H1 (cell line): ENCODE measurements at regions not wholly inside any gene's neighbourhood (a gene's known extent, or its start where the extent isn't known, plus 50 kb on each side); places are given as distances from the start of the nearest gene placed in this dataset.

ENCODE experiments used
- CTCF ChIA-PET: fragments of 300-600 bp; sonication (Branson Sonifier 250); formaldehyde crosslinking; loops from one replicate; lab custom pipeline; 2021; ENCODE audit not compliant: partially characterized antibody; lab: Charles Lee
- POLR2A ChIA-PET: fragments of 300-600 bp; sonication (Branson Sonifier 250); formaldehyde crosslinking; loops from one replicate; lab custom pipeline; 2021; ENCODE audit warnings: inconsistent platforms; ENCODE audit not compliant: partially characterized antibody; lab: Charles Lee
- DNase-seq, 2 experiments: peaks; one replicate each; pipeline versions ENCODE4 v3.0.0 to v3.0.0-alpha.2; 2010 to 2022; ENCODE audit warnings: low spot score in 2 of 2, low read depth in 1 of 2, mixed read lengths in 1 of 2
- FAIRE-seq: peaks from 2 replicates; lab custom pipeline; 2011; peaks lifted over from hg19 to GRCh38; lab: Jason Lieb, UNC
- H2AFZ ChIP-seq: 2 replicates; pipeline ENCODE4 v1.8.1; 2012; ENCODE audit warnings: low read length, inconsistent platforms
- H2AK5ac ChIP-seq: 2 replicates; pipeline ENCODE4 v1.6.1; 2013; ENCODE audit warnings: low read depth, low read length
- H2BK120ac ChIP-seq: replicated peaks from 2 replicates; pipeline ENCODE3; 2013; ENCODE audit warnings: low read depth, low read length, inconsistent platforms
- H2BK12ac ChIP-seq: 2 replicates; pipeline ENCODE4 v1.6.1; 2013; ENCODE audit warnings: low read depth, low read length
- H2BK15ac ChIP-seq: 2 replicates; pipeline ENCODE4 v1.6.1; 2013; ENCODE audit warnings: low read length
- H2BK20ac ChIP-seq: 2 replicates; pipeline ENCODE4 v1.6.1; 2013; ENCODE audit warnings: low read length
- H2BK5ac ChIP-seq: 2 replicates; pipeline ENCODE4 v1.6.1; 2013; ENCODE audit warnings: low read depth, low read length
- H3K14ac ChIP-seq: 2 replicates; pipeline ENCODE4 v1.6.1; 2013; ENCODE audit warnings: inconsistent platforms; ENCODE audit not compliant: insufficient read length
- H3K18ac ChIP-seq: 2 replicates; pipeline ENCODE4 v1.6.1; 2013; ENCODE audit warnings: low read length; ENCODE audit errors: extremely low read depth
- H3K23ac ChIP-seq: 2 replicates; pipeline ENCODE4 v1.6.1; 2013; ENCODE audit warnings: inconsistent platforms; ENCODE audit not compliant: insufficient read length
- H3K23me2 ChIP-seq: 2 replicates; pipeline ENCODE4 v1.6.1; 2013; ENCODE audit warnings: low read depth, low read length
- H3K27ac ChIP-seq: 2 replicates; pipeline ENCODE4 v1.6.1; 2011; ENCODE audit warnings: low read depth, low read length, inconsistent platforms
- H3K27me3 ChIP-seq, 4 experiments: replicated peaks in 1 of 4; 1 replicate in 1 of 4; 2 replicates in 3 of 4; pipeline versions ENCODE4 v1.6.1 to v1.8.1; 2011 to 2013; ENCODE audit warnings: low read length in 3 of 4, mild to moderate bottlenecking in 3 of 4, inconsistent platforms in 2 of 4, mixed read lengths in 2 of 4, moderate library complexity in 1 of 4; ENCODE audit not compliant: control insufficient read depth in 3 of 4, insufficient read depth in 3 of 4; ENCODE audit errors: extremely low read depth in 1 of 4
- H3K36me3 ChIP-seq, 4 experiments: 2 replicates each; pipeline versions ENCODE4 v1.6.1 to v1.8.1; 2011 to 2013; ENCODE audit warnings: mild to moderate bottlenecking in 4 of 4, low read length in 3 of 4, moderate library complexity in 2 of 4, control low read depth in 1 of 4, inconsistent platforms in 1 of 4; ENCODE audit not compliant: insufficient read depth in 4 of 4, control insufficient read depth in 2 of 4
- H3K4ac ChIP-seq: replicated peaks from 2 replicates; pipeline ENCODE3; 2013; ENCODE audit warnings: low read length, low read depth, mixed read lengths, inconsistent platforms; ENCODE audit not compliant: insufficient read length
- H3K4me1 ChIP-seq, 4 experiments: replicated peaks in 1 of 4; 1 replicate in 1 of 4; 2 replicates in 3 of 4; pipeline versions ENCODE4 v1.6.1 to v1.8.1; 2011 to 2013; ENCODE audit warnings: low read length in 3 of 4, inconsistent platforms in 2 of 4, mixed read lengths in 1 of 4; ENCODE audit not compliant: insufficient read depth in 4 of 4, control insufficient read depth in 3 of 4
- H3K4me2 ChIP-seq, 2 experiments: 2 replicates each; pipeline versions ENCODE4 v1.6.1 to v1.8.1; 2011 to 2013; ENCODE audit warnings: low read depth in 2 of 2, low read length in 2 of 2, control low read depth in 1 of 2, inconsistent platforms in 1 of 2, mild to moderate bottlenecking in 1 of 2; ENCODE audit not compliant: insufficient read depth in 1 of 2
- H3K4me3 ChIP-seq, 4 experiments: fragments of 200-600, 300-600 bp in 1 of 4; sonication (generic), shearing (Covaris generic), sonication (Bioruptor Twin) in 1 of 4; 2 replicates each; pipeline versions ENCODE4 v1.5.1 to v1.8.1; 2011 to 2016; ENCODE audit warnings: low read length in 4 of 4, low read depth in 3 of 4, control low read depth in 2 of 4, inconsistent platforms in 2 of 4, mild to moderate bottlenecking in 2 of 4, mixed read lengths in 1 of 4, moderate library complexity in 1 of 4; ENCODE audit not compliant: insufficient read depth in 2 of 4; ENCODE audit errors: extremely low read depth in 1 of 4
- H3K56ac ChIP-seq: replicated peaks from 2 replicates; pipeline ENCODE3; 2013; ENCODE audit warnings: low read depth, mild to moderate bottlenecking, mixed read lengths, low read length, inconsistent platforms; ENCODE audit not compliant: insufficient read length
- H3K79me1 ChIP-seq: 2 replicates; pipeline ENCODE4 v1.6.1; 2013; ENCODE audit warnings: low read depth, low read length, control low read depth
- H3K79me2 ChIP-seq, 2 experiments: 2 replicates each; pipeline versions ENCODE4 v1.6.1 to v1.8.1; 2012 to 2013; ENCODE audit warnings: low read length in 2 of 2, mild to moderate bottlenecking in 2 of 2, inconsistent platforms in 1 of 2; ENCODE audit not compliant: insufficient read depth in 2 of 2, control insufficient read depth in 1 of 2
- H3K9ac ChIP-seq, 4 experiments: replicated peaks in 1 of 4; 1 replicate in 1 of 4; 2 replicates in 3 of 4; pipeline versions ENCODE4 v1.6.1 to v1.8.1; 2011 to 2013; ENCODE audit warnings: low read depth in 3 of 4, low read length in 3 of 4, control low read depth in 2 of 4, mild to moderate bottlenecking in 2 of 4, moderate library complexity in 2 of 4, inconsistent platforms in 1 of 4; ENCODE audit errors: extremely low read depth in 1 of 4
- H3K9me3 ChIP-seq, 2 experiments: 2 replicates each; pipeline versions ENCODE4 v1.6.1 to v1.8.1; 2012 to 2013; ENCODE audit warnings: mild to moderate bottlenecking in 2 of 2, moderate library complexity in 2 of 2, control low read depth in 1 of 2, inconsistent platforms in 1 of 2, low read depth in 1 of 2, low read length in 1 of 2, mixed read lengths in 1 of 2; ENCODE audit not compliant: insufficient read depth in 2 of 2
- H4K20me1 ChIP-seq, 2 experiments: replicated peaks in 1 of 2; 2 replicates each; pipeline versions ENCODE3 to v1.8.1; 2011 to 2013; ENCODE audit warnings: inconsistent platforms in 2 of 2, low read length in 2 of 2, mild to moderate bottlenecking in 1 of 2; ENCODE audit not compliant: insufficient read depth in 2 of 2, control insufficient read depth in 1 of 2
- H4K5ac ChIP-seq: 2 replicates; pipeline ENCODE4 v1.6.1; 2013; ENCODE audit warnings: low read length, low read depth, mixed read lengths, inconsistent platforms; ENCODE audit not compliant: insufficient read length
- H4K8ac ChIP-seq: 2 replicates; pipeline ENCODE4 v1.8.0; 2013; ENCODE audit warnings: mild to moderate bottlenecking, moderate library complexity, low read length, inconsistent platforms; ENCODE audit not compliant: insufficient read depth; ENCODE audit errors: extremely low read depth
- H4K91ac ChIP-seq: replicated peaks from 2 replicates; pipeline ENCODE3; 2013; ENCODE audit warnings: low read length, mixed read lengths, inconsistent platforms; ENCODE audit not compliant: insufficient read length
- CEBPB ChIP-seq: IDR thresholded peaks from 2 replicates; pipeline ENCODE4 v1.6.1; 2012; ENCODE audit warnings: low read depth, low read length
- KDM4A ChIP-seq: IDR thresholded peaks from one replicate; pipeline ENCODE4 v1.7.1; 2012; ENCODE audit warnings: low read depth, mild to moderate bottlenecking, moderate library complexity, low read length, inconsistent platforms; ENCODE audit not compliant: severe bottlenecking
- SIN3A ChIP-seq, 2 experiments: IDR thresholded peaks in 1 of 2; conservative IDR thresholded peaks in 1 of 2; 2 replicates each; pipeline ENCODE4 v1.6.1; 2011 to 2012; ENCODE audit warnings: low read length in 2 of 2, improper control_type of control experiment in 1 of 2, low read depth in 1 of 2, mild to moderate bottlenecking in 1 of 2
- SIX5 ChIP-seq: IDR thresholded peaks from 2 replicates; pipeline ENCODE4 v1.6.1; 2011; ENCODE audit warnings: mild to moderate bottlenecking, low read depth, low read length
- WGBS, 2 experiments: shearing (Covaris generic) in 1 of 2; methylation state at CpG; one replicate each; pipeline versions ENCODE4 v1.1.6 to v1.1.7; 2013 to 2015; ENCODE audit warnings: low lambda C conversion rate in 2 of 2, mixed read lengths in 2 of 2, inconsistent platforms in 1 of 2, low coverage in 1 of 2, missing lambda C conversion rate in 1 of 2; ENCODE audit not compliant: insufficient replicate concordance in 2 of 2, insufficient coverage in 1 of 2, insufficient read length in 1 of 2; ENCODE audit errors: extremely low coverage in 1 of 2, missing lambda C conversion rate in 1 of 2; 5-methylcytosine and 5-hydroxymethylcytosine counted together
- TF ChIP-seq, protein P1 (sequence below), 3 experiments: IDR thresholded peaks; 1 replicate in 2 of 3; 2 replicates in 1 of 3; pipeline versions ENCODE4 v1.5.1 to v1.6.1; 2011; ENCODE audit warnings: low read length in 3 of 3, mild to moderate bottlenecking in 3 of 3, inconsistent platforms in 2 of 3, low read depth in 1 of 3, moderate library complexity in 1 of 3; ENCODE audit not compliant: insufficient read depth in 1 of 3; ENCODE audit errors: control extremely low read depth in 1 of 3

DNA sequence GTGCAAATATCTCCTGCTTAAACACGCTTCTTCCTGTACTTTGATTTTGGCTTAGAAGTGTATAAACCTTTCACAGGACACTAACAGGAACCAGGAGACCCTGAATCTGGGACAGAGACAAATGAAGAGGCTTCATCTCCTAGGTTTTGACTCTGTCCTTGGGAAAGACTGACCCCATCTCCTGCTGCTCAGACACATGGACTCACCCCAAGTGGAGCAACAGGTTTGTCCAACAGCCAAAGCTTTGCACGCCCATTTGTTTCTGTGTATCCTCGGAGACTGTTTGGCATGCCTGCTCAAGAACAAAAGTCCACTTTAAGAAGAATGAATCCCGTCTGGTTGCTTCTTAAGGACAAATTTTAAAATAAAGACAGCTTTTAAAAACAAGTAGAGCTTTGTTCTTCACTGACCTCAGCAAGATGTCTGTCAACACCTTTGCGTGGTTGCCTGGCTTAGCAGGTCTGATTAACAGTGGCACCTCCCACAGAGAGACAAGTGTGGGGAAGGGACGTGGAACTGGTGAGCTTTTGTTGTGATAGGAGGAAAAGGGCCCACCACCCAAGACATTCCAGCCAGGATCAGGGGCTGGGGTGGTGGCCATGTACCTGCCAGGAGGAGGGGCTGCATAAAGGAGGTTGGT, 202.6 kb downstream of the SOD2 start:
- Histone ChIP-seq H3K4me2 (no peak overlapping the region), H4K8ac (no peak overlapping the region), H3K27me3 (no peaks in the 10 kb centered on the region), H3K4ac (no peak overlapping the region), H2BK5ac (no peak overlapping the region), H2BK120ac (no peak overlapping the region), H3K9ac (no peak overlapping the region), H3K4me1 (no peaks in the 10 kb centered on the region), H3K79me2 (no peaks in the 10 kb centered on the region), H2BK12ac (no peak overlapping the region), H3K36me3 (no peaks in the 10 kb centered on the region), H3K23me2 (no peaks in the 10 kb centered on the region), H2BK20ac (no peak overlapping the region), H2AFZ (no peak overlapping the region), H3K79me1 (no peaks in the 10 kb centered on the region), H4K20me1 (no peaks in the 10 kb centered on the region), H2AK5ac (no peak overlapping the region), H3K23ac (no peak overlapping the region), H3K27ac (no peak overlapping the region), H2BK15ac (no peak overlapping the region), H3K18ac (no peak overlapping the region), H3K4me3 (no peak overlapping the region), H4K91ac (no peak overlapping the region), H4K5ac (no peak overlapping the region), H3K14ac (no peak overlapping the region), H3K9me3 (peaks cover 66 to 77% of the 10 kb centered on the region in 2 experiments), H3K56ac (no peak overlapping the region)
- FAIRE-seq (no peak), DNase-seq (no peak)
- ChIA-PET POLR2A (no interaction called here), CTCF (interaction anchor here (1.4 kb wide), 1 partner anchor 143 kb away, joined by 3 read pairs; no protein-coding TSS in a partner anchor)
- WGBS, 2 experiments, result 77% methylated on average over 6 of the region's 6 CpGs; no CpG with 5 or more reads in 1 of the 2 experiments
- TF ChIP-seq CEBPB, result no peak
- TF ChIP-seq SIX5, result no peak
- no peak for TF ChIP-seq SIN3A (conservative IDR thresholded peaks at IDR 0.05 in 1 of 2, IDR thresholded peaks at IDR 0.05 in 1 of 2; ENCODE audit: low read depth in 1 of 2, low read length in 2 of 2)
- TF ChIP-seq, protein P1, sequence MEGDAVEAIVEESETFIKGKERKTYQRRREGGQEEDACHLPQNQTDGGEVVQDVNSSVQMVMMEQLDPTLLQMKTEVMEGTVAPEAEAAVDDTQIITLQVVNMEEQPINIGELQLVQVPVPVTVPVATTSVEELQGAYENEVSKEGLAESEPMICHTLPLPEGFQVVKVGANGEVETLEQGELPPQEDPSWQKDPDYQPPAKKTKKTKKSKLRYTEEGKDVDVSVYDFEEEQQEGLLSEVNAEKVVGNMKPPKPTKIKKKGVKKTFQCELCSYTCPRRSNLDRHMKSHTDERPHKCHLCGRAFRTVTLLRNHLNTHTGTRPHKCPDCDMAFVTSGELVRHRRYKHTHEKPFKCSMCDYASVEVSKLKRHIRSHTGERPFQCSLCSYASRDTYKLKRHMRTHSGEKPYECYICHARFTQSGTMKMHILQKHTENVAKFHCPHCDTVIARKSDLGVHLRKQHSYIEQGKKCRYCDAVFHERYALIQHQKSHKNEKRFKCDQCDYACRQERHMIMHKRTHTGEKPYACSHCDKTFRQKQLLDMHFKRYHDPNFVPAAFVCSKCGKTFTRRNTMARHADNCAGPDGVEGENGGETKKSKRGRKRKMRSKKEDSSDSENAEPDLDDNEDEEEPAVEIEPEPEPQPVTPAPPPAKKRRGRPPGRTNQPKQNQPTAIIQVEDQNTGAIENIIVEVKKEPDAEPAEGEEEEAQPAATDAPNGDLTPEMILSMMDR (IDR thresholded peaks at IDR 0.05; ENCODE audit: control extremely low read depth in 1 of 3, insufficient read depth in 1 of 3, low read depth in 1 of 3, low read length in 3 of 3), result no peak
- TF ChIP-seq KDM4A, result no peak
